Astrocyte of the hippocampus (primary cell): ENCODE measurements at regions not wholly inside any gene's neighbourhood (a gene's known extent, or its start where the extent isn't known, plus 50 kb on each side); places are given as distances from the start of the nearest gene placed in this dataset.
"Not testable (repeated sequence)": the region's sequence is repeated elsewhere in the genome, so short reads cannot be mapped to it uniquely, and the experiment has no call there.

Experiments
- DNase-seq: peaks from one replicate; pipeline ENCODE4 v3.0.0; 2011; ENCODE audit warnings: low read depth, low spot score

DNA sequence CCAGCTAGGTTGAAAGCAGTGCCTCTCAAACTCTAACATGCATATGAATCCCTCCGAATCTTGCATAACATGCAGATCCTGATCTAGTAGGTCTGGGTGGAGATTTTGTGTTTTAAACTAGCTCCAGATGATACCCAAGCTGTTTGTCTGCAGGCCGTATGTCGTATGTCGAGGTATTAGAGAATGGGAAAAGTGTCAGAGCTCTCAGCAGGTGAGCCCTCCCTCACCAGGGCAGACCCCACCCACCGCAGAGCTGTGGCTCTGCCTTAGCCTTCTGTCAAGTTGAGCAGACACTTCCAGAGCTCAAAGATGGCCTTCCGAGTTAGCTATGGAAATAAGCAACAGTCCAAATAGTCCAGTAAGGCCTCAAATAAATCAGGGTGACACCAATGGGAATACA, 83.2 kb upstream of the MAP3K1 start:
- DNase-seq = no peak

DNA sequence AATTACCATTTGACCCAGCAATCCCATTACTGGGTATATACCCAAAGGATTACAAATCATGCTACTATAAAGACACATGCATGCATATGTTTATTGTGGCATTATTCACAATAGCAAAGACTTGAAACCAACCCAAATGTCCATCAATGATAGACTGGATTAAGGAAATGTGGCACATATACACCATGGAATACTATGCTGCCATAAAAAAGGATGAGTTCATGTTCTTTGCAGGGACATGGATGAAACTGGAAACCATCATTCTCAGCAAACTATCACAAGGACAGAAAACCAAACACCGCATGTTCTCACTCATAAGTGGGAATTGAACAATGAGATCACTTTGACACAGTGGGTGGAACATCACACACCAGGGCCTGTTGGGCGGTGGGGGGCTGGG, 83.9 kb upstream of the MAP3K1 start:
- DNase-seq = not testable (repeated sequence)

DNA sequence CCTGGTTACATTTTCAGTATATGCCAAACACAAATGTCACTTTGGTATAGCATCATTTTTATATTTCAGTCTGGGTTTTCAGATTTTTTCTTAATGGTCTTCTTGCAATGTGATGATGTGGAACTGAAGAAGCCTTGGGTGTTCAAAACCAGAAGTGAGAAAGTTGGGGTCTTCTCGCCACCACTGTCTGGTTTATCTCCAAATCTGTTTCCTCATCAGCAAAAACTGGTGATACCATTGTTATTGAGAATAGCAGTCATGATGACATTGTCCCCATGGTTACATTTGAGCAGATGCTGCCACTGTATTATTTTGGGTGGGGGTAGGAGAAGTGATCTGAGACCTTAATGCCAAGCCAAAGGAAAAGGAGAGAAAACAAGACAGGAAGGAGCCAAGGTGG, 85.9 kb upstream of the MAP3K1 start:
- DNase-seq = no peak

DNA sequence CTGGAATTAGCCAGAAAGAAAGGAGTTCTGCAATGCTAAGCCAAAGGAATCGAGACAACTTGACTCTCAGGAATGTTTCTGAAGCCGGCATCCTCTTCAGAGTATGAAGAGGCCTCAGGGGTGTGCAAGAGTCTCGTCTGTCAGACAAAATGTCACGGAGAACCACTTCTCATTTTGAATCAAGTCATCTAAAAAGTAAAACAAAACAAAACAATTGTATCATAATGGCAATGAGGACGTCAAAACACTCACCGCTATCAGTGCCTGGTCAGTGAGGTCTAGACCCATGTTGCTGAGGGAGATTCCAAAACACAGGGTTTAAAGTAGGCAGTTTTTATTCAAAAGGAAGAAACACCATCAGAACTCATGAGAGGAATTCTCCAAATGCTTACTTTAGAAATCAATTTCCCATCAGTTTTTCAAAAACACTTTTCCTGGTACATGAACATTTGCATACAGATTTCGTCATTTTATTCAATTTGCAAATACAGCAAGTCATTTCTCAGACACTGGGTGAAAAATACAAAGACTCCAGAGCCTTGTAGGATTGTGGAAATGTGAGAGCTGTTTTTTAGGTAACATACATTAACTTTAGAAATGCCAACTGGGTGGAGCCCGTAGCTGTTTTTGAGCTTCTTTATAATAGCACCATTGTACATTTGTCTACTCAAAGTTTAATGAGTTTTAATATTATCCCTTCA, 89.5 kb upstream of the MAP3K1 start:
- DNase-seq = peak; percentile 6

DNA sequence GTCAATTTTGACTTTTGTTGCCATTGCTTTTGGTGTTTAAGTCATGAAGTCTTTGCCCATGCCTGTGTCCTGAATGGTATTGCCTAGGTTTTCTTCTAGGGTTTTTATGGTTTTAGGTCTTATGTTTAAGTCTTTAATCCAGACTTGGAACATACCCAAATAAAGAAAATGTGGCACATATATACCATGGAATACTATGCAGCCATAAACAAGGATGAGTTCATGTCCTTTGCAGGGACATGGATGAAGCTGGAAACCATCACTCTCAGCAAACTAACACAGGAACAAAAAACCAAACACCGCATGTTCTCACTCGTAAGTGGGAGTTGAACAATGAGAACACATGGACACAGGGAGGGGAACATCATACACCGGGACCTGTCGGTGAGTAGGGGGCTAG, 90.5 kb upstream of the MAP3K1 start:
- not testable (repeated sequence) for DNase-seq

DNA sequence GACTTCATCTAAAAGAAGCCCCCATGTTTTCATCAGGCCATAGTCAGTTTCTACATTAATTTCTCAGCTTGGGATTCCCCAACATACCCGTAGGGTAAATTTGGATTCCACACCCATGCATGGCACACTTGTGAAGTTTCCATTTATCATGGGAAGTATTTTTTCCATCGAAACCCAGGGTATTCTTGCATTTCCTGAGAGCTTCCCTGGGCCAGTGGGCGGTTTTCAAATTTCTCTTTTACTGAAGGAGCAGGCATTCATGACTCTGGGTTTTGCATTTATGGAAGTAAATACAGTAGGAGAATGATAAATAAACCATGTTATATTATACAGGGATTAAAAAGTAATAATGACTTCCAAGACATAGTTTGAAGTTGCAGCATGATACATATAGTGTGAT, 93.0 kb upstream of the MAP3K1 start:
- DNase-seq = no peak

DNA sequence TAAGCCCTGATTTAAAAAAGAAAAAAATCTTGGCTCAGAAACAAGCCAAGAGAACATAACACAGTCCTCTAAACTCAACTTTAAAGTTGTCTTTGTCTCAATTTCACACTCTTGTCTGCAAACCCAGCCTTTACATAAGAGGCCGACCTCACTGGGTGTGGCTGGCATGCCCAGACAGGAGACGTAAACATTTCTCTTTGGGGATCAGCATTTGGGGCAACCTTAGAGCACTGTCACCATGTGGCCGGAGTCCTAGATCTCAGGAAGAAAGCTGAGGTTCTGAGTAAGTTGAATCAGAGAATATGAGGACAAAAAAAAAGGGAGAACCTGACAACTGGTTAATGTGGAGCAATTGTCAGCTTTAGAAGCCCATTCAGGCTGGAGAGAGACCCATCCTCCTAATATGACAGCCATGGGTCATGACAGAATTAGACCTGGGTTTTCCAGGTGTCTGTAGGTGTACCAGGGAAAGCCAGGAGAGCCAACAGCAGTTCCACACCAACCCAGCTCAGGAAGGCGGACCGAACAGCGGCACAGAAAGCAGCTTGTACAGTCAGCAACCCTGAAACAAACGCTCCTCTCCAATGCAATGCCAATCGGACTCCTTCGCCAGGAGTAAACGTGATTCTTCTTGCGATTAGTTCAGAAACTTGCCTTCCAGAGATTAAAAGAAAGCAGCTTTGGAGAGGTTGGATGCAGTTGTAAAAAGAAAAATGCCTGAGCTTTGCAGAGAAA, 97.9 kb upstream of the MAP3K1 start:
- no peak for DNase-seq

DNA sequence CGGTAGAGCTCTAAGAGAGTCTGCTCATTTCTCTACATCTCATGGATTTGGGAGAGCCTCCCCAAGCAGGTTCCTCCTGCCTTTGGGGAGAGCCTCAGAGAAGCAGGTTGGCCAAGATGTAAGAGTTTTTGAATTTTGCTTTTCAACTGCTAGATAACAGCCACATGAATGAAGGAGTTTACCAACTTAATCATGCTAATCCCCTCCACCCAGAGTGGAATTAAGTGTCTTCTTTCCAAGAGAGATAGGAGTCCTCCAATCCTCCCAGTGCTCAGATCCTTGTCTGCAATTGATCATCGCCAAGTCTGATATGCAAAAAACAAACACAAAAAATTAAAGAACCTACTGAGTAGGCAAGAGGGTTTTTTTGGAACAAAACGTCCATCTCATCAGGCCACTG, 99.4 kb upstream of the MAP3K1 start:
- DNase-seq = no peak

DNA sequence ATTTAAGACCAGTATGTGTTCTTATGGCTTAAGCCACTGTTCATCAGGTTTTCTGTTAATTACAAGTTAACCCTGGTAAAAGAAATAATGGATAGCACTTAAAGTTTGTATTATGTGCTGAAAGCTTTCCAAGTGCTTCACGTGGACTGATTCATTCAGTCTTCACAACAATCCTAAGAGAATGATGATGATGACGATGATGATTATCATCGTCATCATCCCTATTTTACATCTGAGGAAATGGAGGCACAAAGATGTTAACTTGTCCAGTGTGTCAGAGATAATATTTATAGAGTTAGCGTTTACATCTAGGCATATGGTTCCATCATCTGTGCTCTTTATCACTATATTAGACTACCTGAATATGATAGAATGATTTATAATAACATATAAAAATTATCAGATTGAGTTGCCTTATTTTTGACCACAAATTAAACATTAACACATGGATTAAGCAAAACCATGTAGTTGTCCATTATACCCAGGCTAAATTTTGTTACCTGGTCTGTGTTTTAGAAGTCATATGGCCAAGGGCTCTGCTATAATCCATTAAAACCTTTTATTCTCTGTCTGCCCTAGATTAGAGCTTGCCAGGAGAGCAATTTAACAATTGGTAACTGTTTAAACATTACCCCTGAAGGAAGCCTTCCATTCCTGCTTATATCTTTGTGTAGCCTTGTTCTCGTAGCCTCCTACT, 102.3 kb upstream of the MAP3K1 start:
- DNase-seq = no peak

DNA sequence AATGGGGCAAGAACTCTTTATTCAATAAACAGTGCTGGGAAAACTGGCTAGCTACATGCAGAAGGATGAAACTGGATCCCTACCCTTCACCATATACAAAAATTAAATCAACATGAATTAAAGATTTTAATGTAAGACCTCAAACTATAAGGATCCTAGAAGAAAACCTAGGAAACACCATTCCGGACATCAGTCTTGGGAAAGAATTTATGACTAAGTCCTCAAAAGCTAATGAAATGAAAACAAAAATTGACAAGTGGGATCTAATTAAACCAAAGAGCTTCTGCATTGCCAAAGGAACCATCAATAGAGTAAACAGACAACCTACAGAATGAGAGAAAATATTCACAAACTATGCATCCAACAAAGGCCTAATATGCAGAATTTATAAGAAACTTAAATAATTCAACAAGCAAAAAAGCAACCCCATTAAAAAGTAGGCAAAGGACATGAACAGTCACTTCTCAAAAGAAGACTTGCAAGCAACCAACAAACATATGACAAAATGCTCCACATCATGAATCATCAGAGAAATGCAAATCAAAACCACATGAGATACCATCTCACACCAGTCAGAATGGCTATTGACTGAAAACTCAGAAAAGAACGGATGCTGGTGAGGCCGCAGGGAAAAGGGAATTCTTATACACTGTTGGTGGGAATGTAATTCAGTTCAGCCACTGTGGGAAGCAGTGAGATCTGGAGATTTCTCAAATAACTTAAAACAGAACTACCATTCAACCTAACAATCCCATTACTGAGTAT, 104.3 kb upstream of the MAP3K1 start:
- DNase-seq = peak; percentile 85

DNA sequence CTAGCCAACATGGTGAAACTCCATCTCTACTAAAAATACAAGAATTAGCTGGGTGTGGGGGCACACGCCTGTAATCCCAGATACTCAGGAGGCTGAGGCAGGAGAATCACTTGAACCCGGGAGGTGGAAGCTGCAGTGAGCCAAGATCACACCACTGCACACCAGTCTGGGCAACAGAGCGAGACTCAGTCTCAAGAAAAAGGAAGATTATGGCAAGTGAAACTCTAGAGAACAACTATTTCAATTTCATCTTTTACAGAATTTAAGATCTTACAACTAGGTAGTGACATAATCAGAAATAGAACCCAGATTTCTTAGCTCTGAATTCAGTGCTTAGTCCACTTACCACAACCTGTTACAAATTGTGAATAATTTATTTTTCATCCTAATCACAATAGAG, 108.8 kb upstream of the MAP3K1 start:
- no peak for DNase-seq

DNA sequence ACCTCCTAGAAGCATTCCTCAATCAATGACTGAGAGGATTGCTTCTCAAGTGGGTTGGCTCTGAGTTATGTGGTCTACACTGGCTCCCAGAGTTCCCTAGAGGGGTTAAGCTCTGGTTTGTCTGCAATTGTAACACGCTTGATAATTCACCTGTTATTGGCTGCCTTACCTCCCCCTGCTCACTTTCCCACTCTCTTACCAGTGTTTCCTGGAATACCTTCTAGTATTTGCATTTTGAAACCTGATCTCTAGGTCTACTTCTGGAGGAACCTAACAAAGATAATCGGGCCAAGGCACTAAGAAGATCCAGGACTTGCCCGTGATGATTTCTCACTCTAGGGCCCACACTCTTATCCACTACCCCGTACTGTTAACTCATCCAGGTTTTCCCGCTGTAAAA, 110.1 kb upstream of the MAP3K1 start:
- no peak for DNase-seq

DNA sequence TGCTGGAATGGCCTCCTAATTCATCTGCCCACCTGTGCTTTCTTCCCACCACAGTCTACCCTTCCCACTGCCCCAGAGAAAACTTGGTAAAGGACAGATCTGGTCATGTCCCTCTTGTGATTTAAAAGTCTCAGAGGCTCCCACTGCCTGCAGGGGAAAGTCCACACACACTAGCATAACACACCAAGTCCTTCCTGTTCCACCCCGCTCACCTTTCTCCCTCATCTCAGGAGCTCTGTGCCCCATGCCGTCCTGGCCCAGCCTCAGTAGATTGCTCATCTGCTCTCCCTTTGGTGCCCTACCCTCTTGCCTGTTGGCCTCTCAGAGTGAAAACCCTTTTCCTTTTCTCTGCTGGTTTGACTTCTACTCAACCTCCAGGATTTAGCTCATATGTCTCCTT, 111.4 kb upstream of the MAP3K1 start:
- no peak for DNase-seq

DNA sequence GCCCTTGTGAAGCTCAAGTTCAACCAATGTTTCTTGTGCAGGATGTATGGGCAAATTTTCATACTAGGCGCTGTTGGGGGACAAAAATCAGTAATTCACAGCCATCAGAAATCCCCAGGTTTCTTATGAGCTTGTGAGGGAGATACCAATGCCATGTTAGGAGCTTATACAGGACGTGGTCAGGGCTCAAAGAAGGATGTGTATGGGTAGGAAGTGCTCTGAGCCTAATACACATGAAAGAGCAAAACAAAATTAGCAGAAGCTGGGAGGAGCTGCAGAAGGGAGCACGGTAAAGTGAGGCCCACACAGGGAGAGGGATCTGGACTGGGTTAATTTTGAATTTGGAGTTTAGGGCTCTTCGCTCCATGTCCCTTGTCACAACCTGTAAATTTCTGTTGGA, 114.6 kb upstream of the MAP3K1 start:
- DNase-seq = no peak

DNA sequence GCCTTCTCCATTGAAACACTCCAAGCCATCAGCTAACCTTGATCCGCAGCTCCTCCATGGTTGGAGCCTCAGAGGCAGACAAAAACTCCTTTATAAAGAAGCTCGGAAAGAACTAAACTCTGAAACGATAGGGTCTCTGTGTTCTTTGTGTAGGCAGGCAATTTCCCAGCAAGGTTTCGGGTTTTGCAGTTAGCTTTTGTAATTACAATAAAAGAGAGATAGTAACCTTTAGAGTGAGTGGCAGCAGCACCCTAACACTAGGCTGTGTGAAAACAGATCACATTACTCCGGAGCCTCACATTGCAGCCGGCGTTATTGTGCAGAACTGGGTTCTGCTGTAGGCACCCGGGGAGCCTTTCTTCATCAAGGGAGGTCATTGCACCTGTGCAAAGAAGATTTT, 115.8 kb upstream of the MAP3K1 start:
- DNase-seq = no peak

DNA sequence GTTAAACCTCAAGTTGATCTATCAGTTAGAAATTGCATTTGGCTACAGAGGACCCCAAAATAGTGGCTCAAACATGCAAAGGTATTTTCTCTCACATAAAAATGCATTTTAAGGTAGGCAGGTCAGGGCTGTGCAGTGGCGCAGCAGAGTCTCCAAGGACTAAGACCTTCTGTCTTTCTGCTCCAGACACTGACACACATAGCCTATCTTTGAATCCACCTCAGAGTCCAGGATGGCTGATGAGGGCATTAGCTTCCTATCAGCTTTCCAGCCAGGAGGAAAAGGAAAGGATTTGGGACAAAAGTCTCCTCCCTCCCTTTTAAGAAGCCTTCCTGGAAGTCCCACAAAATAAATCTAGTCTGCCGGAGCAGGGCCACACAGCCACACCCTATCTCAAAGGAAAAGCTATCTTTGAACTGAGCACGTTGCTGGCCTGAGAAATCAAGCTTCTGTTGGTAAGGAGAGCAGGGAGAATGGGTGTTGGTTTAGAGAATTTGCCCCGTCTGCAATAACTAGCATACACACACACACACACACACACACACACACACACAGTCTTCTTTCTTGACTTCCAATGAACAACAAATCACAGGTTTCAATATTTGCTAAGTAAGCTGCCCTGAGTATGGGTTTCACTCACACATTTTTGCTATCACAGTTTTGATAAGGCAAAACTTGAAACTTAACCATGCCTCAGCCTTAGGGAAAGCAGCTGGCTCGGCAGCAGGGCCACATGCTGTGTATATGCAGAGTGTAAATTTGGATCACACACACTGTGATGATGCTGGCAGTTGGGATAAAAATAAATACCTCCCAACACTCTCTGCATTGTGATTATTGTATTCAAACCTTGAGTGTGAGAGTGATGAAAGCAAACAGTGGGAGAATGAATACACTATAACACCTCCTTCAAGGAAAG, 116.6 kb upstream of the MAP3K1 start:
- no peak for DNase-seq

DNA sequence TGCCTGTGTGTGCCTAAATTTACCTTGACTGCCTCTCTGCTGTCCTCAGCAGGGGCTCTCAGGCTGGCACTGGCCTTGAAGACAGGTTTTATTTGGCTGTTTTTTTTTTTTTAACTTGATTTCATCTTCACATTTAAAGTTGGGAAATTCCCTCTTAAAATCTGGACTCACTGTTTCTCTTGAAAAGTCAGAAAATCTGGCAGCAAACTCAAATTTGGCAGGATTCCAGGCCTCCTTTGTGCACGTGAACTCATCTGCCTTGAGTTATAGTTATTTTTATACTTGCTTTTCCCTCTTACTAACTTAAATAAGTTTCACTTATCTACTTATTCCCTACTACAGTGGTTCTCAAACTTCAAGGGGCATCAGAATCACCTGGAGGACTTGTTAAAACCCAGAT, 118.4 kb upstream of the MAP3K1 start:
- DNase-seq = no peak

DNA sequence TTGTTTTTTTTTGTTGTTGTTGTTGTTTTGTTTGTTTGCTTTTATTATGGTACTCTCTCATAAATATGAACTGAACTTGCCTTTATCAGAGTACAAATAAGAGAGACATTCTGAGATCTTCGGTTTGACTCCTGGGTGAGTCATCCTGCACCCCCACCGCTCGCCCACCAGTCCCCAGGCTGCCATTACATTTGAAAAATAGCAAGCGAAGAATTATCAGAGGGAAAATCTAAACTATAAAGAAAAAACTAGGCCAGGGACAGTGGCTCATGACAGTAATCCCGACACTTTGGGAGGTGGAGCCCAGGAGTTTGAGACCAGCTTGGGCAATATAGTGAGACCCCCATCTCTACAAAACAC, 122.1 kb upstream of the MAP3K1 start:
- no peak for DNase-seq

DNA sequence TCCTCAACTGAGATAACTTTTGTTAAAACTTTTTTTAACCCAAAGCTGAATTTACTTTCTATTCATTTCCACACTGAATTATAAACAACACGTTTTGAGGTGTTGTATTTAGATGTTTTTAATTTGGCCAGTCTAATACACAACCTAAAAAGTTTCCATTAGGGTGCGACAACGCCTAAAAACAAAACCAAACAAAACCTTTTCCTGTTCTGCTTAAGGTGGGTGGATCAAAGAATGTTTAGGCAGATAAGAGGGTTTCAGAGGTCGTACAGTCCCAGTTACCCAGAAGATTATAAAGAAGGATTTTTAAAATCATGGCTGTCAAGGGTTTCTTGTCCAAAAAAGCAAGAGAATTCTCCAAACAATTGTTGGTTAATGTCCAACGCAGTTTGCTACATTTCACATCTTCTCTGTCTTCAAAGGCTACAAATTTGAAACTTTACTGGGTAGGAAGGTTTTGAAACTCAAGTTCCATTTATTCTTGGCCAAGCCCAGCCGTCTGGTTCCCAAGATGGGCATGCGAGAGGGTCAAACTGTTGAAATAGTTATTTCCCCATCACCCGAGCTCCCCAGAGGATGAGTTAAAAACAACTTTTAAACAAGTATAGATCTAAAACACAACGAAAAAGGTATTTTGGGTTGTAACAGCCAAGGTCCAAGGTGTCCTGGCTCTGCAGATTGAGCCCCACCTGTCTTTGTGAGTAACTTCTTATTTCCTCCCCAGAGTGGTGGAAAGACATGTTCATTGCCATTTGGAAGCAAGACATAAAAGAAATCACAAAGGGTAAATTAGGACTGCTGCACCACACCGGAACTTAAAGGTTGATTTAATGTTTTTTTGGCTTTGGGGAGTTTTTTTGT, 122.8 kb upstream of the MAP3K1 start:
- DNase-seq = no peak

DNA sequence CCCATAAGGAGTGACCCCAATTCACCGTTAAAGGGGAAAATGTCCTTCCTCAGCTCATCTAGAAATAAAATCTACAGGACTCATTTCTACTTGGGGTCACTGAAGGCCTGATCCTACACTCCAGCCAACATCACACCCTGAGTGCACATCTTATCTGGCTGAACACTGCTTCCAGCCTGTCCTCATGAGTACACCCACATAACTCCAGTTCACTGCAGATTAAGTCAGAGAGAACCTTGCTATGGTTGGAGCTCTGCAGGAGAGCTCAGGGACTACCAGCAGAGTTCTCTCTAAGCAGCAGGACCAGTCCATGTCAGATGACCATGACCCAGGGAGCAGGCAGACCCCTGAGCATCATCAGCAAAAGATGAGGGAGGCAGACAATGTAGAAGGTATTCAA, 126.9 kb upstream of the MAP3K1 start:
- DNase-seq = no peak
